WTC11 (cell line): ENCODE measurements at regions not wholly inside any gene's neighbourhood (a gene's known extent, or its start where the extent isn't known, plus 50 kb on each side); places are given as distances from the start of the nearest gene placed in this dataset.

Source experiments
- ATAC-seq: fragments of 200-7000 bp; cut with Tn5 transposase; 2 replicates; pipeline ENCODE4 v1.10.0; 2021; ENCODE audit warnings: mild to moderate bottlenecking, moderate library complexity
- CTCF ChIA-PET: fragments of 300-600 bp; sonication (Branson Sonifier 250); formaldehyde crosslinking; loops from one replicate; lab custom pipeline; 2021; ENCODE audit warnings: antibody characterized with exemption; lab: Charles Lee
- POLR2A ChIA-PET: fragments of 350-600 bp; sonication (Branson Sonifier 250); formaldehyde crosslinking; loops from one replicate; lab custom pipeline; 2021; ENCODE audit warnings: antibody characterized with exemption; lab: Charles Lee
- DNase-seq: peaks from one replicate; pipeline ENCODE4 v3.0.0; 2021; ENCODE audit warnings: low spot score
- H3K27ac Mint-ChIP-seq: 2 replicates; pipeline ENCODE4 v1.8.0; 2021; ENCODE audit warnings: mixed read lengths
- H3K27me3 Mint-ChIP-seq: 2 replicates; pipeline ENCODE4 v1.8.0; 2021; ENCODE audit warnings: low read depth, mild to moderate bottlenecking, moderate library complexity, mixed read lengths
- H3K36me3 Mint-ChIP-seq: 2 replicates; pipeline ENCODE4 v1.8.0; 2021; ENCODE audit warnings: mixed read lengths
- H3K4me1 Mint-ChIP-seq: 2 replicates; pipeline ENCODE4 v1.8.0; 2022; ENCODE audit warnings: mixed read lengths
- H3K4me3 Mint-ChIP-seq: 2 replicates; pipeline ENCODE4 v1.8.0; 2021; ENCODE audit warnings: mild to moderate bottlenecking, moderate library complexity, mixed read lengths
- H3K9me3 Mint-ChIP-seq: 2 replicates; pipeline ENCODE4 v1.8.0; 2021; ENCODE audit warnings: mixed read lengths
- CBFB ChIP-seq: sonication (generic); formaldehyde crosslinking; IDR thresholded peaks from 2 replicates; pipeline ENCODE4 v1.8.1; 2022; ENCODE audit warnings: mild to moderate bottlenecking, low read depth, missing genetic modification reagents
- CREM ChIP-seq: sonication (generic); formaldehyde crosslinking; IDR thresholded peaks from 2 replicates; pipeline ENCODE4 v1.8.1; 2022; ENCODE audit warnings: mild to moderate bottlenecking, missing genetic modification reagents, moderate library complexity
- FOXK1 ChIP-seq: sonication (generic); formaldehyde crosslinking; IDR thresholded peaks from 2 replicates; pipeline ENCODE4 v1.8.0; 2022; ENCODE audit warnings: mild to moderate bottlenecking, moderate library complexity, missing genetic modification reagents
- FOXP1 ChIP-seq: sonication (generic); formaldehyde crosslinking; IDR thresholded peaks from 2 replicates; pipeline ENCODE4 v1.8.0; 2022; ENCODE audit warnings: missing genetic modification reagents, mild to moderate bottlenecking, moderate library complexity, borderline replicate concordance
- MYBL2 ChIP-seq: sonication (generic); formaldehyde crosslinking; IDR thresholded peaks from 2 replicates; pipeline ENCODE4 v1.8.1; 2023; ENCODE audit warnings: mild to moderate bottlenecking, moderate library complexity, missing genetic modification reagents
- NFATC4 ChIP-seq: fragments of 250-450 bp; sonication (Bioruptor Pico); IDR thresholded peaks from 2 replicates; pipeline ENCODE4 v1.9.0; 2021; ENCODE audit warnings: mild to moderate bottlenecking
- NR2C2 ChIP-seq: sonication (generic); formaldehyde crosslinking; IDR thresholded peaks from 2 replicates; pipeline ENCODE4 v1.8.0; 2022; ENCODE audit warnings: mild to moderate bottlenecking, missing genetic modification reagents
- NR3C1 ChIP-seq: sonication (generic); formaldehyde crosslinking; conservative IDR thresholded peaks from 2 replicates; pipeline ENCODE4 v1.8.1; 2023; ENCODE audit warnings: low read depth, mild to moderate bottlenecking, missing genetic modification reagents
- TCF7 ChIP-seq: sonication (generic); formaldehyde crosslinking; IDR thresholded peaks from 2 replicates; pipeline ENCODE4 v1.8.0; 2022; ENCODE audit warnings: mild to moderate bottlenecking, low read depth, missing genetic modification reagents, moderate library complexity
- ZNF138 ChIP-seq: sonication (generic); formaldehyde crosslinking; conservative IDR thresholded peaks from 2 replicates; pipeline ENCODE4 v1.8.1; 2022; ENCODE audit warnings: mild to moderate bottlenecking, moderate library complexity, missing genetic modification reagents
- TF ChIP-seq, protein P1 (sequence below): sonication (generic); formaldehyde crosslinking; conservative IDR thresholded peaks from 2 replicates; pipeline ENCODE4 v1.8.1; 2023; ENCODE audit warnings: mild to moderate bottlenecking, low read depth, missing genetic modification reagents, moderate library complexity
- TF ChIP-seq, protein P2 (sequence below): fragments of 250-450 bp; sonication (Bioruptor Pico); IDR thresholded peaks from 2 replicates; pipeline ENCODE4 v1.9.0; 2021; ENCODE audit warnings: moderate library complexity, mild to moderate bottlenecking, inconsistent platforms, borderline replicate concordance
- TF ChIP-seq, protein P3 (sequence below): sonication (generic); formaldehyde crosslinking; IDR thresholded peaks from 2 replicates; pipeline ENCODE4 v1.8.0; 2023; ENCODE audit warnings: missing genetic modification reagents, mild to moderate bottlenecking, borderline replicate concordance
- TF ChIP-seq, protein P4 (sequence below): fragments of 250-450 bp; sonication (Bioruptor Pico); IDR thresholded peaks from 2 replicates; pipeline ENCODE4 v1.9.0; 2021; ENCODE audit warnings: mild to moderate bottlenecking
- TF ChIP-seq, protein P5 (sequence below): sonication (generic); formaldehyde crosslinking; IDR thresholded peaks from 2 replicates; pipeline ENCODE4 v1.8.1; 2023; ENCODE audit warnings: mild to moderate bottlenecking, missing genetic modification reagents
- TF ChIP-seq, protein P6 (sequence below): sonication (generic); formaldehyde crosslinking; IDR thresholded peaks from 2 replicates; pipeline ENCODE4 v1.8.0; 2022; ENCODE audit warnings: mild to moderate bottlenecking, missing genetic modification reagents
- TF ChIP-seq, protein P7 (sequence below): sonication (generic); formaldehyde crosslinking; IDR thresholded peaks from 2 replicates; pipeline ENCODE4 v1.8.0; 2022; ENCODE audit warnings: mild to moderate bottlenecking, missing genetic modification reagents
- TF ChIP-seq, protein P8 (sequence below): sonication (generic); formaldehyde crosslinking; IDR thresholded peaks from 2 replicates; pipeline ENCODE4 v1.8.0; 2023; ENCODE audit warnings: missing genetic modification reagents
- TF ChIP-seq, protein P9 (sequence below): fragments of 250-450 bp; sonication (Bioruptor Pico); IDR thresholded peaks from 2 replicates; pipeline ENCODE4 v1.9.0; 2021; ENCODE audit warnings: mild to moderate bottlenecking, borderline replicate concordance

DNA sequence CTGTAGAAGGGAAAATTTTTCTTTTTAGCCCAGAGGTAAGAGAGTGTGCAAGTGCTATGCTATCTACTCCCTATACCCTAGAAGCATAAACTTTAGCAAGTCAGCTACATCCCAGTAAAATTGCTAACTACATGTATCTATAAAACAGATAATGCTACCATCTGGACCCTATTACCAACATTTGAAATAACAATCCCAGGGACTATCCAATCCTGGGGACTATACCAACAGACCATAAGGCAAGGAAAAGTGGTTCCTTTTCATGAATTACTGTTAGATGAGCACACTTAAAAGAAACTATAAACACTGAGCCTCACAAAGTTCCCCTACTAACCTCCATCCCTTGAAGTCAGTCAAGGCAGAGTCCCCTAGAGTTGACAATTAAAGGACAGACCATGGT, 213.6 kb upstream of the VEGFC start:
- Mint-ChIP-seq H3K27me3 (no peaks in the 10 kb centered on the region), H3K4me1 (no peaks in the 10 kb centered on the region), H3K36me3 (no peaks in the 10 kb centered on the region), H3K27ac (no peak overlapping the region), H3K4me3 (no peak overlapping the region), H3K9me3 (no peaks in the 10 kb centered on the region)
- DNase-seq (no peak), ATAC-seq (no peak)
- POLR2A ChIA-PET: no interaction called here
- CTCF ChIA-PET: interaction anchor here (0.7 kb wide), 1 partner anchor 374 kb away, joined by 3 read pairs; no protein-coding TSS in a partner anchor
- TF ChIP-seq TCF7 (CRISPR knock-in tag) (no peak), ZNF138 (CRISPR knock-in tag) (no peak), NFATC4 (no peak), CREM (CRISPR knock-in tag) (no peak), NR3C1 (CRISPR knock-in tag) (no peak), MYBL2 (no peak), NR2C2 (CRISPR knock-in tag) (no peak), FOXK1 (CRISPR knock-in tag) (no peak), FOXP1 (CRISPR knock-in tag) (no peak), CBFB (CRISPR knock-in tag) (no peak)
- TF ChIP-seq, protein P1, sequence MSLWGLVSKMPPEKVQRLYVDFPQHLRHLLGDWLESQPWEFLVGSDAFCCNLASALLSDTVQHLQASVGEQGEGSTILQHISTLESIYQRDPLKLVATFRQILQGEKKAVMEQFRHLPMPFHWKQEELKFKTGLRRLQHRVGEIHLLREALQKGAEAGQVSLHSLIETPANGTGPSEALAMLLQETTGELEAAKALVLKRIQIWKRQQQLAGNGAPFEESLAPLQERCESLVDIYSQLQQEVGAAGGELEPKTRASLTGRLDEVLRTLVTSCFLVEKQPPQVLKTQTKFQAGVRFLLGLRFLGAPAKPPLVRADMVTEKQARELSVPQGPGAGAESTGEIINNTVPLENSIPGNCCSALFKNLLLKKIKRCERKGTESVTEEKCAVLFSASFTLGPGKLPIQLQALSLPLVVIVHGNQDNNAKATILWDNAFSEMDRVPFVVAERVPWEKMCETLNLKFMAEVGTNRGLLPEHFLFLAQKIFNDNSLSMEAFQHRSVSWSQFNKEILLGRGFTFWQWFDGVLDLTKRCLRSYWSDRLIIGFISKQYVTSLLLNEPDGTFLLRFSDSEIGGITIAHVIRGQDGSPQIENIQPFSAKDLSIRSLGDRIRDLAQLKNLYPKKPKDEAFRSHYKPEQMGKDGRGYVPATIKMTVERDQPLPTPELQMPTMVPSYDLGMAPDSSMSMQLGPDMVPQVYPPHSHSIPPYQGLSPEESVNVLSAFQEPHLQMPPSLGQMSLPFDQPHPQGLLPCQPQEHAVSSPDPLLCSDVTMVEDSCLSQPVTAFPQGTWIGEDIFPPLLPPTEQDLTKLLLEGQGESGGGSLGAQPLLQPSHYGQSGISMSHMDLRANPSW (CRISPR knock-in tag): no peak
- TF ChIP-seq, protein P2, sequence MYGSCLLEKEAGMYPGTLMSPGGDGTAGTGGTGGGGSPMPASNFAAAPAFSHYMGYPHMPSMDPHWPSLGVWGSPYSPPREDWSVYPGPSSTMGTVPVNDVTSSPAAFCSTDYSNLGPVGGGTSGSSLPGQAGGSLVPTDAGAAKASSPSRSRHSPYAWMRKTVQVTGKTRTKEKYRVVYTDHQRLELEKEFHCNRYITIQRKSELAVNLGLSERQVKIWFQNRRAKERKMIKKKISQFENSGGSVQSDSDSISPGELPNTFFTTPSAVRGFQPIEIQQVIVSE: no peak
- TF ChIP-seq, protein P3, sequence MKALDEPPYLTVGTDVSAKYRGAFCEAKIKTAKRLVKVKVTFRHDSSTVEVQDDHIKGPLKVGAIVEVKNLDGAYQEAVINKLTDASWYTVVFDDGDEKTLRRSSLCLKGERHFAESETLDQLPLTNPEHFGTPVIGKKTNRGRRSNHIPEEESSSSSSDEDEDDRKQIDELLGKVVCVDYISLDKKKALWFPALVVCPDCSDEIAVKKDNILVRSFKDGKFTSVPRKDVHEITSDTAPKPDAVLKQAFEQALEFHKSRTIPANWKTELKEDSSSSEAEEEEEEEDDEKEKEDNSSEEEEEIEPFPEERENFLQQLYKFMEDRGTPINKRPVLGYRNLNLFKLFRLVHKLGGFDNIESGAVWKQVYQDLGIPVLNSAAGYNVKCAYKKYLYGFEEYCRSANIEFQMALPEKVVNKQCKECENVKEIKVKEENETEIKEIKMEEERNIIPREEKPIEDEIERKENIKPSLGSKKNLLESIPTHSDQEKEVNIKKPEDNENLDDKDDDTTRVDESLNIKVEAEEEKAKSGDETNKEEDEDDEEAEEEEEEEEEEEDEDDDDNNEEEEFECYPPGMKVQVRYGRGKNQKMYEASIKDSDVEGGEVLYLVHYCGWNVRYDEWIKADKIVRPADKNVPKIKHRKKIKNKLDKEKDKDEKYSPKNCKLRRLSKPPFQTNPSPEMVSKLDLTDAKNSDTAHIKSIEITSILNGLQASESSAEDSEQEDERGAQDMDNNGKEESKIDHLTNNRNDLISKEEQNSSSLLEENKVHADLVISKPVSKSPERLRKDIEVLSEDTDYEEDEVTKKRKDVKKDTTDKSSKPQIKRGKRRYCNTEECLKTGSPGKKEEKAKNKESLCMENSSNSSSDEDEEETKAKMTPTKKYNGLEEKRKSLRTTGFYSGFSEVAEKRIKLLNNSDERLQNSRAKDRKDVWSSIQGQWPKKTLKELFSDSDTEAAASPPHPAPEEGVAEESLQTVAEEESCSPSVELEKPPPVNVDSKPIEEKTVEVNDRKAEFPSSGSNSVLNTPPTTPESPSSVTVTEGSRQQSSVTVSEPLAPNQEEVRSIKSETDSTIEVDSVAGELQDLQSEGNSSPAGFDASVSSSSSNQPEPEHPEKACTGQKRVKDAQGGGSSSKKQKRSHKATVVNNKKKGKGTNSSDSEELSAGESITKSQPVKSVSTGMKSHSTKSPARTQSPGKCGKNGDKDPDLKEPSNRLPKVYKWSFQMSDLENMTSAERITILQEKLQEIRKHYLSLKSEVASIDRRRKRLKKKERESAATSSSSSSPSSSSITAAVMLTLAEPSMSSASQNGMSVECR (CRISPR knock-in tag): no peak
- TF ChIP-seq, protein P4, sequence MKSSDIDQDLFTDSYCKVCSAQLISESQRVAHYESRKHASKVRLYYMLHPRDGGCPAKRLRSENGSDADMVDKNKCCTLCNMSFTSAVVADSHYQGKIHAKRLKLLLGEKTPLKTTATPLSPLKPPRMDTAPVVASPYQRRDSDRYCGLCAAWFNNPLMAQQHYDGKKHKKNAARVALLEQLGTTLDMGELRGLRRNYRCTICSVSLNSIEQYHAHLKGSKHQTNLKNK (CRISPR knock-in tag): no peak
- TF ChIP-seq, protein P5, sequence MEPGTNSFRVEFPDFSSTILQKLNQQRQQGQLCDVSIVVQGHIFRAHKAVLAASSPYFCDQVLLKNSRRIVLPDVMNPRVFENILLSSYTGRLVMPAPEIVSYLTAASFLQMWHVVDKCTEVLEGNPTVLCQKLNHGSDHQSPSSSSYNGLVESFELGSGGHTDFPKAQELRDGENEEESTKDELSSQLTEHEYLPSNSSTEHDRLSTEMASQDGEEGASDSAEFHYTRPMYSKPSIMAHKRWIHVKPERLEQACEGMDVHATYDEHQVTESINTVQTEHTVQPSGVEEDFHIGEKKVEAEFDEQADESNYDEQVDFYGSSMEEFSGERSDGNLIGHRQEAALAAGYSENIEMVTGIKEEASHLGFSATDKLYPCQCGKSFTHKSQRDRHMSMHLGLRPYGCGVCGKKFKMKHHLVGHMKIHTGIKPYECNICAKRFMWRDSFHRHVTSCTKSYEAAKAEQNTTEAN: no peak
- TF ChIP-seq, protein P6, sequence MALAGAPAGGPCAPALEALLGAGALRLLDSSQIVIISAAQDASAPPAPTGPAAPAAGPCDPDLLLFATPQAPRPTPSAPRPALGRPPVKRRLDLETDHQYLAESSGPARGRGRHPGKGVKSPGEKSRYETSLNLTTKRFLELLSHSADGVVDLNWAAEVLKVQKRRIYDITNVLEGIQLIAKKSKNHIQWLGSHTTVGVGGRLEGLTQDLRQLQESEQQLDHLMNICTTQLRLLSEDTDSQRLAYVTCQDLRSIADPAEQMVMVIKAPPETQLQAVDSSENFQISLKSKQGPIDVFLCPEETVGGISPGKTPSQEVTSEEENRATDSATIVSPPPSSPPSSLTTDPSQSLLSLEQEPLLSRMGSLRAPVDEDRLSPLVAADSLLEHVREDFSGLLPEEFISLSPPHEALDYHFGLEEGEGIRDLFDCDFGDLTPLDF (CRISPR knock-in tag): no peak
- TF ChIP-seq, protein P7, sequence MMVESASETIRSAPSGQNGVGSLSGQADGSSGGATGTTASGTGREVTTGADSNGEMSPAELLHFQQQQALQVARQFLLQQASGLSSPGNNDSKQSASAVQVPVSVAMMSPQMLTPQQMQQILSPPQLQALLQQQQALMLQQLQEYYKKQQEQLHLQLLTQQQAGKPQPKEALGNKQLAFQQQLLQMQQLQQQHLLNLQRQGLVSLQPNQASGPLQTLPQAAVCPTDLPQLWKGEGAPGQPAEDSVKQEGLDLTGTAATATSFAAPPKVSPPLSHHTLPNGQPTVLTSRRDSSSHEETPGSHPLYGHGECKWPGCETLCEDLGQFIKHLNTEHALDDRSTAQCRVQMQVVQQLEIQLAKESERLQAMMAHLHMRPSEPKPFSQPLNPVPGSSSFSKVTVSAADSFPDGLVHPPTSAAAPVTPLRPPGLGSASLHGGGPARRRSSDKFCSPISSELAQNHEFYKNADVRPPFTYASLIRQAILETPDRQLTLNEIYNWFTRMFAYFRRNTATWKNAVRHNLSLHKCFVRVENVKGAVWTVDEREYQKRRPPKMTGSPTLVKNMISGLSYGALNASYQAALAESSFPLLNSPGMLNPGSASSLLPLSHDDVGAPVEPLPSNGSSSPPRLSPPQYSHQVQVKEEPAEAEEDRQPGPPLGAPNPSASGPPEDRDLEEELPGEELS (CRISPR knock-in tag): no peak
- TF ChIP-seq, protein P8, sequence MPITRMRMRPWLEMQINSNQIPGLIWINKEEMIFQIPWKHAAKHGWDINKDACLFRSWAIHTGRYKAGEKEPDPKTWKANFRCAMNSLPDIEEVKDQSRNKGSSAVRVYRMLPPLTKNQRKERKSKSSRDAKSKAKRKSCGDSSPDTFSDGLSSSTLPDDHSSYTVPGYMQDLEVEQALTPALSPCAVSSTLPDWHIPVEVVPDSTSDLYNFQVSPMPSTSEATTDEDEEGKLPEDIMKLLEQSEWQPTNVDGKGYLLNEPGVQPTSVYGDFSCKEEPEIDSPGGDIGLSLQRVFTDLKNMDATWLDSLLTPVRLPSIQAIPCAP (CRISPR knock-in tag): no peak
- TF ChIP-seq, protein P9, sequence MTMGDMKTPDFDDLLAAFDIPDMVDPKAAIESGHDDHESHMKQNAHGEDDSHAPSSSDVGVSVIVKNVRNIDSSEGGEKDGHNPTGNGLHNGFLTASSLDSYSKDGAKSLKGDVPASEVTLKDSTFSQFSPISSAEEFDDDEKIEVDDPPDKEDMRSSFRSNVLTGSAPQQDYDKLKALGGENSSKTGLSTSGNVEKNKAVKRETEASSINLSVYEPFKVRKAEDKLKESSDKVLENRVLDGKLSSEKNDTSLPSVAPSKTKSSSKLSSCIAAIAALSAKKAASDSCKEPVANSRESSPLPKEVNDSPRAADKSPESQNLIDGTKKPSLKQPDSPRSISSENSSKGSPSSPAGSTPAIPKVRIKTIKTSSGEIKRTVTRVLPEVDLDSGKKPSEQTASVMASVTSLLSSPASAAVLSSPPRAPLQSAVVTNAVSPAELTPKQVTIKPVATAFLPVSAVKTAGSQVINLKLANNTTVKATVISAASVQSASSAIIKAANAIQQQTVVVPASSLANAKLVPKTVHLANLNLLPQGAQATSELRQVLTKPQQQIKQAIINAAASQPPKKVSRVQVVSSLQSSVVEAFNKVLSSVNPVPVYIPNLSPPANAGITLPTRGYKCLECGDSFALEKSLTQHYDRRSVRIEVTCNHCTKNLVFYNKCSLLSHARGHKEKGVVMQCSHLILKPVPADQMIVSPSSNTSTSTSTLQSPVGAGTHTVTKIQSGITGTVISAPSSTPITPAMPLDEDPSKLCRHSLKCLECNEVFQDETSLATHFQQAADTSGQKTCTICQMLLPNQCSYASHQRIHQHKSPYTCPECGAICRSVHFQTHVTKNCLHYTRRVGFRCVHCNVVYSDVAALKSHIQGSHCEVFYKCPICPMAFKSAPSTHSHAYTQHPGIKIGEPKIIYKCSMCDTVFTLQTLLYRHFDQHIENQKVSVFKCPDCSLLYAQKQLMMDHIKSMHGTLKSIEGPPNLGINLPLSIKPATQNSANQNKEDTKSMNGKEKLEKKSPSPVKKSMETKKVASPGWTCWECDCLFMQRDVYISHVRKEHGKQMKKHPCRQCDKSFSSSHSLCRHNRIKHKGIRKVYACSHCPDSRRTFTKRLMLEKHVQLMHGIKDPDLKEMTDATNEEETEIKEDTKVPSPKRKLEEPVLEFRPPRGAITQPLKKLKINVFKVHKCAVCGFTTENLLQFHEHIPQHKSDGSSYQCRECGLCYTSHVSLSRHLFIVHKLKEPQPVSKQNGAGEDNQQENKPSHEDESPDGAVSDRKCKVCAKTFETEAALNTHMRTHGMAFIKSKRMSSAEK: no peak
- TF ChIP-seq, all 79 proteins: peak for 0
